SK-N-SH (cell line): ENCODE measurements at regions not wholly inside any gene's neighbourhood (a gene's known extent, or its start where the extent isn't known, plus 50 kb on each side); places are given as distances from the start of the nearest gene placed in this dataset.

Experiments
- CTCF ChIA-PET: fragments of 300-600, 350-600 bp; formaldehyde crosslinking; extraction: SDS; loops from one replicate; lab custom pipeline; 2021; lab: Yijun Ruan, JAX
- POLR2A ChIA-PET: fragments of 350-600 bp; sonication (Branson Sonifier 250); formaldehyde crosslinking; extraction: SDS; loops from one replicate; lab custom pipeline; 2020; ENCODE audit warnings: antibody characterized with exemption, inconsistent platforms; lab: Yijun Ruan, JAX
- DNase-seq: peaks from one replicate; pipeline ENCODE4 v3.0.0; 2012
- H2AFZ ChIP-seq: fragments of 200-600 bp; sonication (generic); 2 replicates; pipeline ENCODE4 v1.8.1; 2016; ENCODE audit warnings: antibody characterized with exemption, mild to moderate bottlenecking, low read depth
- H3F3A ChIP-seq: fragments of 200-600 bp; sonication (generic); replicated peaks from 2 replicates; pipeline ENCODE3; 2016; ENCODE audit warnings: antibody characterized with exemption, mild to moderate bottlenecking; ENCODE audit not compliant: insufficient read depth
- H3K27ac ChIP-seq, 2 experiments: fragments of 200-500 bp in 1 of 2; fragments of 200-600 bp in 1 of 2; sonication (Bioruptor generic) in 1 of 2; sonication (generic), shearing (Covaris generic) in 1 of 2; 2 replicates each; pipeline versions ENCODE4 v1.5.1 to v1.6.1; 2014 to 2016; ENCODE audit warnings: low read depth in 2 of 2, inconsistent platforms in 1 of 2, low read length in 1 of 2, mild to moderate bottlenecking in 1 of 2, mixed read lengths in 1 of 2
- H3K27me3 ChIP-seq: fragments of 200-600 bp; sonication (generic), shearing (Covaris generic); 2 replicates; pipeline ENCODE4 v1.6.1; 2016; ENCODE audit warnings: mixed run types; ENCODE audit not compliant: insufficient read depth
- H3K36me3 ChIP-seq, 2 experiments: fragments of 200-500 bp in 1 of 2; fragments of 200-600 bp in 1 of 2; sonication (Bioruptor generic) in 1 of 2; sonication (generic) in 1 of 2; replicated peaks in 1 of 2; 2 replicates each; pipeline versions ENCODE3 to v1.5.1; 2014 to 2016; ENCODE audit warnings: low read length in 1 of 2, mild to moderate bottlenecking in 1 of 2; ENCODE audit not compliant: insufficient read depth in 2 of 2, control insufficient read depth in 1 of 2
- H3K4me1 ChIP-seq, 2 experiments: fragments of 200-500 bp in 1 of 2; fragments of 200-600 bp in 1 of 2; sonication (Bioruptor generic) in 1 of 2; sonication (generic), shearing (Covaris generic) in 1 of 2; 2 replicates each; pipeline versions ENCODE4 v1.5.1 to v1.6.1; 2014 to 2016; ENCODE audit warnings: low read depth in 1 of 2, low read length in 1 of 2, mixed run types in 1 of 2; ENCODE audit not compliant: insufficient read depth in 2 of 2, control insufficient read depth in 1 of 2
- H3K4me2 ChIP-seq: fragments of 200-600 bp; sonication (generic), shearing (Covaris generic); 2 replicates; pipeline ENCODE4 v1.6.1; 2017; ENCODE audit warnings: mixed run types
- H3K4me3 ChIP-seq, 2 experiments: fragments of 200-500 bp in 1 of 2; fragments of 200-600 bp in 1 of 2; sonication (Bioruptor generic) in 1 of 2; sonication (generic), shearing (Covaris generic) in 1 of 2; 2 replicates each; pipeline versions ENCODE4 v1.5.1 to v1.8.1; 2014 to 2016; ENCODE audit warnings: low read depth in 2 of 2, inconsistent platforms in 1 of 2, low read length in 1 of 2, mild to moderate bottlenecking in 1 of 2, mixed read lengths in 1 of 2, moderate library complexity in 1 of 2
- H3K79me2 ChIP-seq: fragments of 200-600 bp; sonication (generic); 2 replicates; pipeline ENCODE4 v1.8.1; 2017; ENCODE audit warnings: mild to moderate bottlenecking; ENCODE audit not compliant: insufficient read depth
- H3K9ac ChIP-seq: fragments of 200-600 bp; sonication (generic); 2 replicates; pipeline ENCODE4 v1.6.1; 2017; ENCODE audit warnings: mixed run types
- H3K9me2 ChIP-seq: fragments of 200-600 bp; sonication (generic); 2 replicates; pipeline ENCODE4 v1.6.1; 2017; ENCODE audit warnings: mixed run types
- H3K9me3 ChIP-seq: fragments of 200-600 bp; sonication (generic); 2 replicates; pipeline ENCODE4 v1.6.1; 2017; ENCODE audit warnings: mixed run types, mild to moderate bottlenecking, moderate library complexity
- H4K20me1 ChIP-seq: fragments of 200-600 bp; sonication (generic); 2 replicates; pipeline ENCODE4 v1.6.1; 2017; ENCODE audit warnings: mild to moderate bottlenecking, mixed run types; ENCODE audit not compliant: insufficient read depth
- ELF1 ChIP-seq: IDR thresholded peaks from 2 replicates; pipeline ENCODE4 v1.4.0; 2012
- EZH2phosphoT487 ChIP-seq: fragments of 200-600 bp; sonication (generic); IDR thresholded peaks from 2 replicates; pipeline ENCODE4 v1.6.1; 2017; ENCODE audit warnings: low read depth, mixed run types, mild to moderate bottlenecking, antibody characterized with exemption, moderate library complexity, borderline replicate concordance
- IRF3 ChIP-seq: fragments of 150-350 bp; IDR thresholded peaks from 2 replicates; pipeline ENCODE4 v1.6.1; 2016; ENCODE audit warnings: mild to moderate bottlenecking, low read depth, low read length
- MEF2A ChIP-seq: IDR thresholded peaks from 2 replicates; pipeline ENCODE4 v1.4.0; 2012; ENCODE audit warnings: low read depth, borderline replicate concordance
- MXI1 ChIP-seq: IDR thresholded peaks from 2 replicates; pipeline ENCODE4 v1.6.1; 2012; ENCODE audit warnings: mild to moderate bottlenecking, low read depth, low read length, improper control_type of control experiment
- NFIC ChIP-seq: IDR thresholded peaks from 2 replicates; pipeline ENCODE4 v1.4.0; 2012; ENCODE audit warnings: borderline replicate concordance
- PBX3 ChIP-seq: IDR thresholded peaks from 2 replicates; pipeline ENCODE4; 2012
- POLR2AphosphoS5 ChIP-seq: IDR thresholded peaks from 2 replicates; pipeline ENCODE4 v1.6.1; 2012; ENCODE audit warnings: low read depth, low read length
- REST ChIP-seq: IDR thresholded peaks from 2 replicates; pipeline ENCODE4 v1.6.1; 2012; ENCODE audit warnings: mild to moderate bottlenecking, low read depth, low read length, moderate library complexity
- RFX5 ChIP-seq: IDR thresholded peaks from 2 replicates; pipeline ENCODE4 v1.6.1; 2012; ENCODE audit warnings: mild to moderate bottlenecking, improper control_type of control experiment, low read length
- TAF1 ChIP-seq: IDR thresholded peaks from 2 replicates; pipeline ENCODE4 v1.6.1; 2012; ENCODE audit warnings: low read depth, mild to moderate bottlenecking, low read length, moderate library complexity, borderline replicate concordance
- TCF12 ChIP-seq: IDR thresholded peaks from 2 replicates; pipeline ENCODE4 v1.4.0; 2012
- USF1 ChIP-seq: IDR thresholded peaks from 2 replicates; pipeline ENCODE4 v1.4.0; 2012; ENCODE audit warnings: low read depth, borderline replicate concordance
- YY1 ChIP-seq: IDR thresholded peaks from 2 replicates; pipeline ENCODE4 v1.4.0; 2012; ENCODE audit warnings: low read depth, mild to moderate bottlenecking
- ZBTB33 ChIP-seq: IDR thresholded peaks from 2 replicates; pipeline ENCODE4 v1.4.0; 2012; ENCODE audit warnings: low read depth, borderline replicate concordance
- WGBS: methylation state at CpG from one replicate; pipeline ENCODE4 v1.1.6; 2017; ENCODE audit warnings: low lambda C conversion rate; 5-methylcytosine and 5-hydroxymethylcytosine counted together

GRCh38 chr13:64755961-64756360, 2474.2 kb downstream of the PCDH9 start:
- H3K4me1 ChIP-seq, result no peaks in the 10 kb centered on the region
- ChIA-PET CTCF (no interaction called here), POLR2A (no interaction called here)
- H4K20me1 ChIP-seq, result no peaks in the 10 kb centered on the region
- H3K9me3 ChIP-seq, result no peaks in the 10 kb centered on the region
- WGBS, result 87% methylated on average over 3 of the region's 3 CpGs
- no peak overlapping the region for H3K27ac ChIP-seq
- no peak overlapping the region for H3K4me3 ChIP-seq
- H3K9ac ChIP-seq, result no peak overlapping the region
- H3K4me2 ChIP-seq, result no peak overlapping the region
- DNase-seq, result no peak
- H3F3A ChIP-seq, result no peaks in the 10 kb centered on the region
- H2AFZ ChIP-seq, result no peak overlapping the region
- no peaks in the 10 kb centered on the region for H3K79me2 ChIP-seq
- no peaks in the 10 kb centered on the region for H3K9me2 ChIP-seq
- TF ChIP-seq EZH2phosphoT487 (no peak), REST (no peak), IRF3 (no peak), USF1 (no peak), RFX5 (no peak), ELF1 (no peak), ZBTB33 (no peak), MEF2A (no peak), POLR2AphosphoS5 (no peak), PBX3 (no peak), TAF1 (no peak), MXI1 (no peak), NFIC (no peak), YY1 (no peak), TCF12 (no peak)
- H3K36me3 ChIP-seq, result no peaks in the 10 kb centered on the region
- H3K27me3 ChIP-seq, result no peaks in the 10 kb centered on the region
